ENCODE measurements at regions not wholly inside any gene's neighbourhood (a gene's known extent, or its start where the extent isn't known, plus 50 kb on each side); places are given as distances from the start of the nearest gene placed in this dataset.

GRCh38 chr10:83953589-83953988, 185.7 kb upstream of the GHITM start:
- no peak for DNase-seq

GRCh38 chr10:83954193-83954799, 185.0 kb upstream of the GHITM start:
- no peak for DNase-seq

- DNase-seq, result no peak
Observed at GRCh38 chr10:83955406-83955805, 183.9 kb upstream of the GHITM start.

GRCh38 chr10:83957168-83957947, 182.0 kb upstream of the GHITM start:
- no peak for DNase-seq

- peak; percentile 18 for DNase-seq
Observed at GRCh38 chr10:83959328-83959727, 180.0 kb upstream of the GHITM start.

- no peak for DNase-seq
Observed at GRCh38 chr10:83960125-83960524, 179.2 kb upstream of the GHITM start.

- no peak for DNase-seq
Observed at GRCh38 chr10:83961620-83962019, 177.7 kb upstream of the GHITM start.

- no peak for DNase-seq
Observed at GRCh38 chr10:83963446-83963845, 175.9 kb upstream of the GHITM start.

- no peak for DNase-seq
Observed at GRCh38 chr10:83965473-83965872, 173.8 kb upstream of the GHITM start.

- no peak for DNase-seq
Observed at GRCh38 chr10:83968052-83968451, 171.3 kb upstream of the GHITM start.

GRCh38 chr10:83978681-83979383, 160.5 kb upstream of the GHITM start:
- DNase-seq, result no peak

- DNase-seq, result no peak
Observed at GRCh38 chr10:83982812-83983211, 156.5 kb upstream of the GHITM start.

GRCh38 chr10:83983578-83984255, 155.6 kb upstream of the GHITM start:
- no peak for DNase-seq

- DNase-seq, result no peak
Observed at GRCh38 chr10:83984256-83984640, 155.1 kb upstream of the GHITM start.

GRCh38 chr10:83986800-83987199, 152.5 kb upstream of the GHITM start:
- DNase-seq, result no peak

- DNase-seq, result no peak
Observed at GRCh38 chr10:83987216-83987615, 152.1 kb upstream of the GHITM start.

GRCh38 chr10:83988435-83988834, 150.9 kb upstream of the GHITM start:
- DNase-seq, result no peak

GRCh38 chr10:83990126-83990525, 149.2 kb upstream of the GHITM start:
- peak; percentile 13 for DNase-seq

GRCh38 chr10:83991986-83992753, 147.1 kb upstream of the GHITM start:
- peak; percentile 49 for DNase-seq

GRCh38 chr10:83994325-83994724, 145.0 kb upstream of the GHITM start:
- no peak for DNase-seq

GRCh38 chr10:83995738-83996331, 143.5 kb upstream of the GHITM start:
- DNase-seq, result no peak

- no peak for DNase-seq
Observed at GRCh38 chr10:84004221-84004620, 135.1 kb upstream of the GHITM start.

All from hematopoietic multipotent progenitor cell treated with erythropoietin and hydrocortisone succinate and interleukin-3 and kit ligand, for 4 days (in vitro differentiated cells).